ENCODE measurements at regions not wholly inside any gene's neighbourhood (a gene's known extent, or its start where the extent isn't known, plus 50 kb on each side); places are given as distances from the start of the nearest gene placed in this dataset.

DNA sequence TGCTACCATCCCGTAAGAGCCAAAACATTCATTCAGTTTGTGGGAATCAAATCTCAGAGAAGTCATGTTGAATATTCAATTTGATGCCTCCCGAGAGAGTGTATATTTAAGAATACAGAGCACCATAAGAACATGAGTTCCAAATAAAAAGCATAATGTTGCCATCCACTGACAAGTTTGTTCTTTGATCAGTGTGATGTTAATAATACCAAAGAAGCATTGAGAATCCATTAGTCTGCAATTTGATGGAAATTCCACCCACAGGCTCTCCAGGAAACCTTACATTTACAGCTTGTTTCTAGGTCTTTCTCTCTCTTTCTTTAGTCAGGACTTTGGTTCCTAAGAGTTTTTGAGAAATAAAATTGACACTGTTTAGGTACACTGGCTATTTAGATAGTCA, 200.6 kb upstream of the SFRP2 start:
- TF ChIP-seq TAF1 (IDR thresholded peaks at IDR 0.05; ENCODE audit: borderline replicate concordance, low read depth, low read length) (no peak), POLR2A (IDR thresholded peaks at IDR 0.05; ENCODE audit: low read depth, low read length) (no peak)
